Ramos (cell line): ENCODE measurements at regions not wholly inside any gene's neighbourhood (a gene's known extent, or its start where the extent isn't known, plus 50 kb on each side); places are given as distances from the start of the nearest gene placed in this dataset.

ENCODE experiments used
- in situ Hi-C: fragments of 300-500 bp; cut with MboI; formaldehyde crosslinking; loops from one replicate; pipeline ENCODE4 v1.14.3; 2022; ENCODE audit warnings: low sequenced_read_pairs; ENCODE audit not compliant: unreplicated experiment

- in situ Hi-C loops = no loop called here
Observed at GRCh38 chr5:105745111-105745510, 1925.6 kb downstream of the EFNA5 start.

- in situ Hi-C loops = no loop called here
Observed at GRCh38 chr5:105740242-105740641, 1930.5 kb downstream of the EFNA5 start.

- in situ Hi-C loops = no loop called here
Observed at GRCh38 chr5:105739732-105740131, 1931.0 kb downstream of the EFNA5 start.

- in situ Hi-C loops = no loop called here
Observed at GRCh38 chr5:105735704-105736103, 1935.0 kb downstream of the EFNA5 start.

- in situ Hi-C loops = no loop called here
Observed at GRCh38 chr5:105730982-105731381, 1939.8 kb downstream of the EFNA5 start.

- in situ Hi-C loops = no loop called here
Observed at GRCh38 chr5:105726093-105726492, 1944.6 kb downstream of the EFNA5 start.

GRCh38 chr5:105708442-105708841 is 1962.3 kb downstream of the EFNA5 start:
- in situ Hi-C loops = no loop called here

- in situ Hi-C loops = no loop called here
Observed at GRCh38 chr5:105702323-105702722, 1968.4 kb downstream of the EFNA5 start.

- in situ Hi-C loops = no loop called here
Observed at GRCh38 chr5:105696440-105696839, 1974.3 kb downstream of the EFNA5 start.

GRCh38 chr5:105695941-105696340 is 1974.8 kb downstream of the EFNA5 start:
- in situ Hi-C loops = no loop called here

- in situ Hi-C loops = no loop called here
Observed at GRCh38 chr5:105689596-105689995, 1981.1 kb downstream of the EFNA5 start.

GRCh38 chr5:105688227-105688792 is 1982.4 kb downstream of the EFNA5 start:
- in situ Hi-C loops = no loop called here

GRCh38 chr5:105687493-105687892 is 1983.2 kb downstream of the EFNA5 start:
- in situ Hi-C loops = no loop called here

GRCh38 chr5:105685884-105686283 is 1984.9 kb downstream of the EFNA5 start:
- in situ Hi-C loops = no loop called here

- in situ Hi-C loops = no loop called here
Observed at GRCh38 chr5:105684799-105685198, 1985.9 kb downstream of the EFNA5 start.

- in situ Hi-C loops = no loop called here
Observed at GRCh38 chr5:105680858-105681475, 1989.8 kb downstream of the EFNA5 start.

- in situ Hi-C loops = no loop called here
Observed at GRCh38 chr5:105677291-105677690, 1993.4 kb downstream of the EFNA5 start.

GRCh38 chr5:105670596-105670995 is 2000.1 kb downstream of the EFNA5 start:
- in situ Hi-C loops = no loop called here

- in situ Hi-C loops = no loop called here
Observed at GRCh38 chr5:105663671-105664070, 2007.1 kb downstream of the EFNA5 start.

- in situ Hi-C loops = no loop called here
Observed at GRCh38 chr5:105659396-105659795, 2011.3 kb downstream of the EFNA5 start.

GRCh38 chr5:105640328-105640727 is 2030.4 kb downstream of the EFNA5 start:
- in situ Hi-C loops = no loop called here

- in situ Hi-C loops = no loop called here
Observed at GRCh38 chr5:105639511-105639910, 2031.2 kb downstream of the EFNA5 start.
